CD4-positive, alpha-beta T cell treated with Interleukin-17A for 4 hours (primary cell): ENCODE measurements at regions not wholly inside any gene's neighbourhood (a gene's known extent, or its start where the extent isn't known, plus 50 kb on each side); places are given as distances from the start of the nearest gene placed in this dataset.

Source experiments
- DNase-seq: peaks from one replicate; pipeline ENCODE4 v3.0.0-alpha.2; 2020; ENCODE audit warnings: mixed read lengths

DNA sequence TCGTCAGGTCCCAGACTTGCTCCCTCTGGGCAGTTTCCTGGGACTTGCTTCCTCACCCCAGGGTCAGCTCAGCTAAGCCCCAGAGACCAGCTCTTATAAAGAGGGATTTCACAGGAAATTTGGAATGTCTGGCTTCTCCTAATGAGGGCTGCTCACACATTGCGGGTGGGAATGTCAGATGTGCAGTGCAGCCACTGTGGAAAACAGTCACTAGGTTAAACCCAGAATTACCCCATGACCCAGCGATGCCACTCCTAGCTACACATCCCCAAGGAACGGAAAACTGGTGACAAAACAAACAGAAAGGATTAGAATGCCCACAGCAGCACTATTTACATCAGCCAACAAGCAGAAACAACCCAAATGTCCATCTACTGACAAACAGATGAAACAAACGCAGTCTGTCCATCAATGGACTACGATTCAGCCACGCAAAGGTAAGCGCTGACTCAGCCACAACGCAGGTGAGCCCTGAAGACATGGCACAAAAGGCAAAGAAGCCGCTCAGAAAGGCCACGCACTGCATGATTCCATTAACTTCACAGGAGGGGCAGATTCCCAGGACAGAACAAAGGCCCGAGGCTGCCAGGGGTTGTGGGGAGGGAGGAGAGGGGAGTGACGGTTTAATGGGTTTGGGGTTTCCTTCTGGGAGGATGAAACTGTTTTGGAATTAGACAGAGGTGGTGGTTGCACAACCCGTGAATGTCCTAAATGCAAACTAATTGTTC is 63.0 kb downstream of the NCOR2 start:
- DNase-seq: no peak

DNA sequence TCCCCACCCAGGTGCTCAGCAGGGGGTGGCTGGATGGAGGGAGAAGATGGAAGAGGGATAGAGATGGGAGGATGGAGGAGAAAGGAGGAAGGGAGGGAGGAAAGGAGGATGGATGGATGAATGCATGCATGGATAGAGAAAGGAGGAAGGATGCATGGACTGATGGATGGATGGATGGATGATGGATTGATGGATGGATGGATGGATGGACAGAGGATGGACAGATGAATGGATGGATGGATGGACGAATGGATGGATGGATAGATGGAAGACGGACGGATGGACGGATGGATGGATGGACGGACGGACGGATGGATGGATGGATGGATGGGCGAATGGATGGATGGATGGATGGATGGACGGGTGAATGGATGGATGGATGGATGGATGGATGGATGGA is 64.1 kb downstream of the NCOR2 start:
- no peak for DNase-seq

DNA sequence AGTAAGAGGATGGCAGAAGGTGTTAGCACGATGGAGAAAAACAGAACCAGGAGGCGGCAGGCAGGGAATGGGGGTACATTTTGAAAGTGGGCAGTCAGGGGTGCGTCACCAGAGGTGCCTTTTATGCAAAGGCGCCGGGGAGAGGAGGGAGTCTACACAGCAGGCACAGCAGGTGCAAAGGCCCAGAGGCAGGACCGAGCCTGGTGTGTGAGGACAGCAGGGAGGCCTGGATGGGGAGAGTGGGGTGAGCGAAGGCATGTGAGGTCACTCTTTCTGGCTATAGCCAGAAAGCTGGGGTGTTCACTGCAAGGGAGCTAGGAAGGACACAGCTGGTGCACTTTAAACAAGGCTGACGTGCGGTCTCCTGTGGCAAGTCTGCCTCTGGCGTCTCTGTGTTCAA is 65.0 kb downstream of the NCOR2 start:
- no peak for DNase-seq

DNA sequence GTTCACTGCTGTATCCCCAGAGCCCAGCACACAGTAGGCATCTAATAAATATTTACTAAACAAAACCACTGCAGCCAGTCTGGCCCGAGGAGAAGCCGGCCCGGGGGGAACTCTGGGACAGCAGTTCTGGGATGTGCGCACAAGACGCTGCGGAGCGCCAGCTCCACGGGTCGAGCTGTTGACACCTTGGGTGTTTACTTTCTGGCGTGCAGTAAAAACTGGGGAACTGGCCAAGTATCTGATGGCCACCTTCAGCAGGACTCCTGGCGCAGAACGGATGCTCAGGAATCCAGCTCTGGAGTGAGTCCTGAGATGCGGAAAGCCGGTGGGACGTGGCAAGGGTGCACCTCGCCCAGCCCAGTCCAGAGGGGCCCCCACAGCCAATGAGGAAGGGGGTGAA is 65.6 kb downstream of the NCOR2 start:
- no peak for DNase-seq

DNA sequence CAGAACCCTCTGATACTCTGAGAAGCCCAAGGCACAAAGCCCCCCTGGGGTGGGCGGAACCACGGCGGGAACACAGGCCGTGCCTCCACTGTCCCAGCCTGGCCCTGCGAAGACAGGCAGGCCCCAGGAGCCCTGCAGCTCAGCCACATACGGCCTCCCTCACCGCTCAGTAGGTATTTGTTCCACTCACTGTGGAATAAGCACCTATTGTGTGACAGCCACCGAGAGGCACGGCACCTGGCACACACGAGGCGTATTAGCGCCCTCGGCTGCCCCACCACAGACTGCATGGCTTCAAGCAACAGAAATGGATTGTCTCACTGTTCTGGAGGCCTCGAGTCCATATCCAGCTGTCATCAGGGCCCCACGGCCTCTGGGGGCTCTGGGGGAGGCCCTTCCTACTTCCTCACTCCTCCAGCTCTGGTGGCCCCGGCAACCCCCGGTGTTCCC is 66.3 kb downstream of the NCOR2 start:
- DNase-seq: no peak

DNA sequence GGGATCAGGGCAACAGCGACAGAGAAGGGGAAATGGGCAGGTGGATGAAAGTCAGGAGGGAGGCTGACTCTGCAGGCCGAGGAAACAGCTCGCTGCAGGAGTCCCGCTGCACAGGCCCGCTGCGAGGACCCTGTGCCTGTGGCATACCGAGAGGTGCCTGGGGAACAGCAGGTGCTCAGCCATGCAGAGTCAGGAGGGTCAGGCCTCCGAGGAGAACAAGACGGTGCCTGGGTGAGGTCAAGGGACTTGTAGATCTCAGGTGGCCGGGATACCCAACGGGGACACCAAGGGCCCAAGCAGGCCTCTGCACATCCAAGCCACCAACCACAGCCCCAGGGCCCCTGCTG is 67.5 kb downstream of the NCOR2 start:
- no peak for DNase-seq

DNA sequence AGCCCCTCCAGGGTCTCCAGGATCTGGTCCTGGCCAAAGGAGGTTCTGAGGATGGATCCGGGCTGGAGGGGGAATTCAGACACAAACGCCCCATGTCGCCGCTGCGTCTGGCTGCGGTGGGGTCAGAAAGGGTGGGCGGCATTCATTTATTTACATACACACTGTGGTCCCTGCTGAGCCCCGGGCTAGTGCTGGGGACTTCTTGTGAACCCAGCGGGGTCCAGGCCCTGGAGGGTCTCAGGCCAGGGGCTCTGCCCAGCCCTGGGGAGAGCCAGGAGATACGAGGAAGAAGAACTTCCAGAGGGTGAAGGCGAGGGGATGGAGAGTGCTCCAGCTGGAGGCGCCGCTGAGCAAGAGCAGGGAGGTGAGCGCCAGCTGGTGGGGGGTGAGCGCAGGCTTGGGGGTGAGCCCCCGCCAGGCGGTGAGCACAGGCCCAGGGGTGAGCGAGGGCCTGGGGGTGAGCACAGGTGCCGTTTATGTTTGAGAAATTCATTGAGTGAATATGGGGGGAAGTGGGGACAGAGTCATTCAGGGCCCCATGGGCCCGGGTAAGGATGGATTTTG is 68.1 kb downstream of the NCOR2 start:
- no peak for DNase-seq

DNA sequence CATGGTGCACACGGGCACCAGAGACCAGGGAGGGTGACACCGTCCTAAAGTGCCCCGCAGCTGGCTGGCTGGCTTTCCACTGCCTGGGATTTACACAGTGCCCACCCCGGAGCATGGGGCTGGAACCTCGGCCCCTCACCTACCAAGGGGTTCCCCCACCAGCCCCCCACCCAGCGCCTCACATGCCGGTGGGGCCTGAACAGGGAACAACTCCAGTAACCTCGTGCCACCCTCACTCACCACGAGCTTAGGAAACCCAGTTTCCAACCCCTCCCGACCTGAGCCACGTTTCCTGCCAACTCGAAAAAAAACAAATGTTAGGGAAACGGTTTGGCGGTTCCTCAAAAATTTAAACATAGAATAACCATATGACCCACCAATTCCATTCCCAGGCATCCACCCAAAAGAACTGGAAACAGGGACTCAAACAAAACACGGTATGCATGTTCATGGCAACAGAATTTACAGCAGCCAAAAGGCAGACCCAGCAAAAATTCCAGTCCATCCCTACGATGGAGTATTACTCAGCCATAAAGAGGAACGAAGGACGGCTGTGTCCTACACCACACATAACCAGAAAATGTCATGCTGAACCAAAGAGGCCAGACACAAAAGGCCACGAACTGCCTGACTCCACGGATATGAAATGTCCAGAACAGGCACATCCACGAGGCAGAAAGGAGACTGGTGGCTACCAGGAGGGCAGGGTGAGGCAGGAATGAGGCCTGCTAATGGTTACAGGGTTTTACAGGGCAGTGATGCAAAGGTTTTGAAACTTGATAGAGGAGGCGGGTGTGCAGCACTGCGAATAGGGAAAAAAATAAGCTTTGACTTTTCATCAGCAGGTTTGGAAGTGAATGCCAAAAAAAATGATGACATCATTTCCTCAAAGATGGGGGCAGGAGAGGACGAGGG is 68.9 kb downstream of the NCOR2 start:
- no peak for DNase-seq

DNA sequence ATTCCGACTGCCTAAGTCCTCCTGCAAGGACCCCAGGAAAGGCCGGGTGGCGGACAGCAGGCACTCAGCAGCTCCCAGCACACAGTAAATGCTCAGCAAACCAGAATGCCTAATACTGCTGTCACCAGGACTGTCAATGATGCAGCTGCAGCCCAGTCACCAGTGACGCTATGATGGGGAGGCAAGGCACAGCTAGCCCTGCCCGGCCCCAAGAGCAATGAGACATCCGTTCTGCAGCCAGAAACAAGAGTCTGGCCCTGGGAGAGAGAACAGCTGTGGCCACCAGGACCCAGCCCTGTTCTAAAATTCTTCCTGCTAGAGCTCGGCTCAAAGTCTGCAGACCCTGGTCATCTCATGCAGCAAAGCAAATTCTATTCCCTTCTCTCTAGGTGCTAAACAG is 69.8 kb downstream of the NCOR2 start:
- DNase-seq: no peak

DNA sequence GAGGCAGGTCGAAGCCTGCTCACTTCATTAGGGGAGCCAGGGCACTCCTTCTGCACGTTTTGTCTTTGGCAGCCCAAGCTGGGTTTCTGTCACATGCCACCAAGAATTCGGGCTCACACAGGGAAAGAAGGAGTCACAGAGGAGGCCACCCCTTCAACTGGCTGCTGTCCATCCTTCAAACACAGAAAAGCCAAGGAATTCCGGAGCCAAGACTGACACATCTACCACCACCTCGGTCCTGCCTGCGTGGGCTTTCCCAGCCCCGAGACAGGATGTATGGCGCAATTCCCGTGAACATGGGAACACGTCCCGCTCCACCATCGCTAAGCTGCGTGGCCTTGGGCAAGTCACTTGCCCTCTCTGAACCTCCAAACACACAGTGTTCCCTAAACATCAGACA is 70.4 kb downstream of the NCOR2 start:
- no peak for DNase-seq

DNA sequence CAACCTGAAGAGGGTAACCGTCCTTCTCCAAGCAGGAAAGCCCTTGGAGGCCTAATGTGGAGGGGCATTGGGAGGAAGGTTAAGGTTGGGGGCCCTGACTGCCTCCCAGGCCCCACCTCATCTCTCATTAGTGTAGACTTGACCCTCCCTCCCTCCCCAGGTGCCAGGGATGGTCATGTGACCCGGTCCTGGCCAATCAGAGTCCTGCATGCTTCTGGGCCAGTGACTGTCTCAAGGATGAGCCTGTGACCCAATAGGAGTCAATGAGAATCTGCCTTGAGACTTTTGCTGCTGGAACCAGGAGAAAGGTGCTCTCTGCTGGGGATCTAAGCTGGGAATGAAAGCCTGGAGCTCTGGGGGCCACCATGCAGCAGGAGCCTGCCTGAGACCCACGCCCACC is 70.8 kb downstream of the NCOR2 start:
- DNase-seq: peak; percentile 14

DNA sequence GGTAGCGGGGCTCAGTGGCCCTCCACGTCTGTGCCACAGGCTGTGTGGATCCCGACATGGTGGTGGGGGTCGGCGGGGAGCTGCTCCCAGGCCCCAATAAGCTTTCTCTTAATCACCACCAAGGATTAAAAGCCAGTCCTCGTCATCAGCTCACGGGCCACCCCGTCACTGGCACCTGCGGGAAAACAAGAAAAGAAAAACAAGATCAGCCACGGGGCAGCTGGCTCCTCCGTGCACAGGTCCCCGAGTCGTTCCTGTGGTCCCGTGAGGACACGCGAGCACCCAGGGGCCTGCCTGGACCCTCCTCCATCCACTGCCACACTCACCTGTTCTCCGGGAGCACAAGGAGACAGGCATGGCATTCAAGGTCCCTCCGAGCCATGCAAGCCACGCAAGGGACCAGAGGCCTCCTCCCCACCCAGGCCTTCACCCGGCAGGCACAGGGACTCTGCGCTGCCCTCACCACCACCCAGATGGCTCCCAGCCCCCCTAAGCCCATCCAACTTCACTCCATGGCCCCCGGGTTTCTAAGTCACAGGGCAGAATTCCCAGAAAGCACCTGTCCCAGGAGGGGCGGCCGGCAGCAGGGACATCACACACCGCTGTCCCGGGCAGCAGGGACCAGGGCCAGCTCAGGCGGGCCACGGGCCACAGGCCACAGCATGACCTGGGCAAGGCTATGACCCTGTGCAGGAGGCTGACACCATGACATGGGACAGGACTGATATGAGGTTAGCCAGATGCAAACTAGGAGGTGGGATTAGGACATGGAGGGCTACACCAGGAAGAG is 72.0 kb downstream of the NCOR2 start:
- no peak for DNase-seq

DNA sequence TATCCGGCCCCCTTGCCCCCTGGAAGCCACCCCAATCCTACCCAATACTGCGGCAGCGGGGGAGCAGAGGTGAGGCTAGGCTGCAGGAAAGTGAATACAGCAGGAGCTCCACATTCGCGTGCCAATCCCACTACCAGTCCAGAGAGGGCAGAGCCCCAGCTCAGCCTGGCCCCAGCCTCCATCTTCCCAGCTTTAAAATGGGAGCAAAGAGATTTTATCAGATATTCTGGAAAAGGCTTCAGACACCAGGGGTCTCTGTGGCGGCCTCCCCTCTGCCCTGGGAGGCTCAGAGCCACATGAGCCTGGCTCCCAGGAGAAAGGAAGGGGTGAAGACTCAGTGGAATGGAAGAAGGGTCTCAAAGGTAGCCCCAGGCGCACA is 72.7 kb downstream of the NCOR2 start:
- no peak for DNase-seq

DNA sequence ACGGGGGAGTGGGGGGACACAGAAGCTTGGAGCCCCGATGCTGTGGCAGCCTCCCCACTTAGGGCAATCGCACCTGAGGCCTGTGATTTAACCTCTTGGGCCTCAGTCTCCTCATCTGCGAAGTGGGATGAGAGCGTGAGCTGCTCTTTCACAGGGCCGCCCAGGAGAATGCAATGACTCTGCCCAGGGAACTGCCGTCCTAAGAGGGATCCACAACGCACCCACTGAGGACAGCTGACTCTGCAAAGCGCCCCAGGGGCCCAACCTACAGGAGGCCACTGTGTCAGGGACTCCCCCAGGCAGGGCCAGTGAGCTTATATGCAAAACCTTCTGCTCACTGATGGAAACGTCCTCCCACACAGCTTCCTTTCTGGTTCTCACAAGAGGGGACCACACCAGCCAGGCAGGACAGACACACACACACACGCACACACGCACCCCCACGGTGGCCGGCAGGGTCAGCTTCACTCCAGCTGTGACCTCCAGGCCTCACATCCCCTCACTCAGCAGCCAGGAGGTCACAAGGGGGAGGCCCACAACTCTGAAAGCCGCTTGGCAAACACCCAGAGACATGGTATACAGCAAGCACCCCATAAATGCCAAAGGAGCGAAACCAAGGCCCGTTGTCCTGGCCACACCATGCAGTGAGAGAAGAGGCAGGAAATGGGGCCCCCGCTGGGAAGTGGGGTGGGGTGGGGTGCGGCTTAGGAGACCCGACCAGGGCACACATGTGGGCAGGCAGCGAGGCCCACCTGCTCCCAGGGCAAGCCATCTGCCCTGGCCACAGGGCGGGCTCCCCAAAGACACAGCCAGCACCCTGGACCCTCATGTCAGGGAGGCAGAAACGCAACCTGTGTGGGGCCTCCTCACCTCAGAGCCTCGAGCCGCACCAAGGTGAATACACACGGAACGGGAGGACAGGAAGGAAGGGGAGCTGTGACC is 73.3 kb downstream of the NCOR2 start:
- no peak for DNase-seq

DNA sequence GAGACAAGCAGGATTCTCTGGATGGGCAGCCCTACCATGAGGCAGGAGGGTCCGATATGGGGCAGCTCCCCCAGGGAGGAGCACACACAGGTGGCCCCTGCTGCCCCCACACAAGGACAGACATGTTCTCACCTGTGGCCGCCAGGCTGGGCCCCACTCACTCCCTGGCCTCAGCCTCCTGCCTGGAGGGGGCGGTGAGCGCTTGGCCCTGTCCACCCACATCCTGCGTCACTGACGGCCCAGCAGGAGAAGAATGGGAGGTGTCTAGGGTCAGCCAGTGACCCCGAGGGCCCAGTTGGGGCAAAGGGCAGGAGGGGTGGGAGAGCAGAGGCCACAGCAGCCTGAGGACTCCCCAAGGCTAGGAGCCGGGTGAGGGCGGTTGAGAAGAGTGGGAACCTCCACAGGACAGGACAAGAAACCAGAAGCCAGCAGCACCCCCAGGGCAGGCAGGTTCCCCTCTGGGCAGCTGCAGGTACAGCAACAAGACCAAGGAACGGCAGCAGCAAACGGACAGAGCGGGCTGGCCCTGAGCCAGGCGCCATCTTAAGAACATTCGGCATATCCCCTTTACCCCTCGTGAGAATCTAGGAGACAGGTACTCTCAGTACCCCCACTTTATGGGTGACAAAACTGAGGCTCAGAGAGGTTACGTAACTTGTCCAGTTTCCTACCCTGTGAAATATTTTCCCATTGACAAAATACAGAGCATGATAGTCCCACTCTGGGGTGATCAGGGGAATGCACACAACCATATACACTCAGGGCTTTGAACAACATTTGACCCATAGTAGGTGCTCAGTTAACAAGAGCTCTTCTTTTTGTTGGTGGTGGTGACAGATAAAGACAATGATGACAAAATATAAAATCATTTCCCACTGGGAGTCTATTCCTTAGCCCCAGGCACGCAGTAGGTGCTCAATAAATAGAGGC is 74.3 kb downstream of the NCOR2 start:
- DNase-seq: no peak

DNA sequence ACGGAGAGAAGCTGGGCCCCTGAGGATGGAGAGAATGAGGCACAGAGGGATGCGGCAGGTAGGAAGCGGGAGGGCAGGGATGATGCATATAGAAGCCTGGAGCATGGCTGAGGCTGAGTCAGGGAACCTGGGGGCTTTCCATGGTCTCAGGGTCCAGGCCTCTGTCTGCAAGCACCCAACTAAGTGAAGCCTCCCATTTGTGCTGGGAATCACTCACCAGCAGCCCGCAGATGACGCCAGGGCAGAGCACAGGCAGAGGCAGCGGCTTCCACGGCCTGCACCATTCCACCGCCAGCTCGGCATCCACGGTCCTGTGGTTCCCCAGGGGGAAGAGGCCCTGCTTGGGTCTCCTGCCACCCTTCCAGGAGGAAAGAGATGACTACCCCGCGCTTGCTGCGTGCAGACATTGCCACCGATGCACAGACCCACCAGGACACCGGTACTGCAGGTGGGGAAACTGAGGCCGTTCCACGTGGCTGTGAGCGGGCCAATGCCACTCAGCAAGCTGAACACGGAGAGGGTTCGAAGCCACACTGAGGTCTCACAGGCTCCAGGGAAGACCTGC is 75.5 kb downstream of the NCOR2 start:
- DNase-seq: no peak

DNA sequence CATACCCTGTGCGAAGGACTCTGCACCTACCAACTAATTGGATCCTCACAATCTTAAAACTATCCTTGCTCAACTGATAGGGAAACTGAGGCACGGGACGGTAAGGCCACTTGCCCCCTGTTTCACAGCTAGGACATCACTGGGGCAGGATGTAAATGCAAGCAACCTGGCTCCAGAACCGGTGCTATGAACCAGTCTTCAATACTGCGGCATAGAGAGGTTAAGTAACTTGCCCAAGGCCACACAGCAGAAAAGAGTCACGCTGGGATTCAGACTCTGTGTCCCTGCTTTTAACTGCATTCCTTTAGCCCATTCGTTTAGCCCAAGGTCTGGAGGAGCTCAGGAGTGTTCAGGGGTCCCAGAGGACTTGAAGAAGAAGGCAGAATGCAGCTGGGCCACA is 76.1 kb downstream of the NCOR2 start:
- no peak for DNase-seq

DNA sequence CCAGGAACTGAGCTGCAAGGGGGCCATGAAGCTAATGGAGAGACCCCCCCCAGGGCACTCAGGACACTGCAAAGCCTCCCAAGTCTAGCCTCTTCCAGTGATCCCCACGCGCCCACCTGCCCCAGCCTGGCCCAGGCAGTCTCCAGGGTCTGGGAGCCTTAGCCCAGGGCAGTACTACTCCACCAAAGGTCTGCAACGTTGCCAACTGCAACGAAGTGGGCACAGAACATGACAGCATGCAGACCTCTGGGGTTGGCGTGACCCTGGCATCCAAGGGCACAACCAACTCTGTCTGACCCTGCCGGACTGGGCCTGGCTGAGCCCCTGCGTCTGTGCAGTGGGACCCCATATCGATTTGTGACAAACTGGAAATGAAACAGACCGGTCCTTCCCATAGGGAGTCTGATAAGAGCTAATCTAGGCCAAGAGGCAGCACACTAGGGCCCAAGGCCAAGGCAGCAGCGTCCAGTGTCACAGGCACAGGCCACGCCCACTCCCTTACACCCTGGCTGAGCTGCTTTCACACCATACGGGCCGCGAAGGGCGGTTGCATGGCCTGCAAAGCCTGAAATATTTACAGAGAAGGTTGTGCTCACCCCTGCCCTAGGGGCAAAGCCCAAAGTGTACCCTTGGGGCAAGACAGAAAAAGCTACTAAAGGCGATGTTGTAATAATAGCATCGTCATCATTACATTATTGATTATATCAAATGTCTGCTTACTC is 76.7 kb downstream of the NCOR2 start:
- no peak for DNase-seq

DNA sequence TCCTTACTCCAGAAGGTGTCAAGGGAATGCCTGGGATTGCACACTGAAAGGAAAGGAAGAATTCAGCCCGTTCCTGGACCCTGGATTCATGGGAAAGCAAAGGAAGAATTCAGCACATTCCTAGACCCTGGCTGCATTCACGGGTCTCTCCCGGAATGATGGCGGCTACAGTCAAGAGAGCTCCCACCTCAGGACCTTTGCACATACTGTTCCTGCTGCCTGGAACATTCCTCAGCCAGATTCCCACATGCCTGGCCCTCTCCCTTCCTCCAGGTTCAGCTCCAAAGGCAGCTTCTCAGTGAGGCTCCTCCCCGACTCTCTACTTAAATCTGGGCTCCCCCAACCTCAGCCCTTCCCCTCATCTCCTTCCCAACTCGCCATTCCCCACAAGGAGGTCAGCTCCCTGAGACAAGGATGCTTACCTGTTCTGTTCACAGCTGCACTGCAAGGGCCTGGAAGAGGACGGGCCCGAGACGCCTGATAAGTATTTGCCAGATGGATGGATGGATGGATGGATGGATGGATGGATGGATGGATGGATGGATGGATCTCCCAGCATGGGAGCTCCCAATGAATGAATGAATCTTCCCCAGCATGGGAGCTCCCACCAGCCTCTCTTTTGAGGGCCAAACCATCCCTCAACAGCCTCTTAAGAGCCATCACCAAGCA is 77.4 kb downstream of the NCOR2 start:
- DNase-seq: no peak
